ENCODE measurements at regions not wholly inside any gene's neighbourhood (a gene's known extent, or its start where the extent isn't known, plus 50 kb on each side); places are given as distances from the start of the nearest gene placed in this dataset.

GRCh38 chr1:209102531-209102930 is 481.0 kb upstream of the CAMK1G start (continued):
- TF ChIP-seq ZNF350 (tag by site-specific recombination; IDR thresholded peaks at IDR 0.05) = no peak
- TF ChIP-seq ZNF239 (tag by site-specific recombination; IDR thresholded peaks at IDR 0.05) = no peak
- no peak for TF ChIP-seq ZNF433 (tag by site-specific recombination; IDR thresholded peaks at IDR 0.05; ENCODE audit: low read depth)
- no peak for TF ChIP-seq ZSCAN18 (tag by site-specific recombination; IDR thresholded peaks at IDR 0.05)
- TF ChIP-seq ZNF16 (tag by site-specific recombination; IDR thresholded peaks at IDR 0.05; ENCODE audit: low read depth) = no peak

GRCh38 chr1:209103092-209103491 is 480.4 kb upstream of the CAMK1G start:
- no peak overlapping the region for H3K27ac ChIP-seq (ENCODE audit: extremely low read depth, low read depth, low read length)
- H3K4me1 ChIP-seq (ENCODE audit: control insufficient read depth, insufficient read depth, low read length) = no peaks in the 10 kb centered on the region; the same call in 1 of the 2 replicates
- ChIA-PET POLR2A (no interaction called here), CTCF (interaction anchor here (0.6 kb wide), 1 partner anchor 266 kb away, joined by 3 read pairs; no protein-coding TSS in a partner anchor)
- no peaks in the 10 kb centered on the region for H3K9me3 ChIP-seq (ENCODE audit: control insufficient read depth, insufficient read depth, low read depth, low read length)
- TF ChIP-seq ZNF138 (tag by site-specific recombination; IDR thresholded peaks at IDR 0.05; ENCODE audit: borderline replicate concordance) (no peak), ZNF324 (tag by site-specific recombination; IDR thresholded peaks at IDR 0.05) (no peak), ZBTB21 (tag by site-specific recombination; IDR thresholded peaks at IDR 0.05) (no peak), MZF1 (tag by site-specific recombination; IDR thresholded peaks at IDR 0.05; ENCODE audit: borderline replicate concordance) (no peak), ZNF596 (tag by site-specific recombination; IDR thresholded peaks at IDR 0.05) (no peak), ZNF785 (tag by site-specific recombination; IDR thresholded peaks at IDR 0.05) (no peak), ZNF366 (tag by site-specific recombination; conservative IDR thresholded peaks at IDR 0.05) (no peak), ZBTB26 (tag by site-specific recombination; optimal IDR thresholded peaks at IDR 0.05) (no peak), ZNF558 (tag by site-specific recombination; IDR thresholded peaks at IDR 0.05) (no peak), ZNF510 (tag by site-specific recombination; IDR thresholded peaks at IDR 0.05; ENCODE audit: insufficient replicate concordance) (no peak), SP7 (tag by site-specific recombination; IDR thresholded peaks at IDR 0.05) (no peak), KLF7 (tag by site-specific recombination; IDR thresholded peaks at IDR 0.05; ENCODE audit: borderline replicate concordance) (no peak), ZNF555 (tag by site-specific recombination; conservative IDR thresholded peaks at IDR 0.05) (no peak)
- TF ChIP-seq, protein P1, sequence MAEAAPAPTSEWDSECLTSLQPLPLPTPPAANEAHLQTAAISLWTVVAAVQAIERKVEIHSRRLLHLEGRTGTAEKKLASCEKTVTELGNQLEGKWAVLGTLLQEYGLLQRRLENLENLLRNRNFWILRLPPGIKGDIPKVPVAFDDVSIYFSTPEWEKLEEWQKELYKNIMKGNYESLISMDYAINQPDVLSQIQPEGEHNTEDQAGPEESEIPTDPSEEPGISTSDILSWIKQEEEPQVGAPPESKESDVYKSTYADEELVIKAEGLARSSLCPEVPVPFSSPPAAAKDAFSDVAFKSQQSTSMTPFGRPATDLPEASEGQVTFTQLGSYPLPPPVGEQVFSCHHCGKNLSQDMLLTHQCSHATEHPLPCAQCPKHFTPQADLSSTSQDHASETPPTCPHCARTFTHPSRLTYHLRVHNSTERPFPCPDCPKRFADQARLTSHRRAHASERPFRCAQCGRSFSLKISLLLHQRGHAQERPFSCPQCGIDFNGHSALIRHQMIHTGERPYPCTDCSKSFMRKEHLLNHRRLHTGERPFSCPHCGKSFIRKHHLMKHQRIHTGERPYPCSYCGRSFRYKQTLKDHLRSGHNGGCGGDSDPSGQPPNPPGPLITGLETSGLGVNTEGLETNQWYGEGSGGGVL (tag by site-specific recombination; IDR thresholded peaks at IDR 0.05) = no peak
- TF ChIP-seq, protein P2, sequence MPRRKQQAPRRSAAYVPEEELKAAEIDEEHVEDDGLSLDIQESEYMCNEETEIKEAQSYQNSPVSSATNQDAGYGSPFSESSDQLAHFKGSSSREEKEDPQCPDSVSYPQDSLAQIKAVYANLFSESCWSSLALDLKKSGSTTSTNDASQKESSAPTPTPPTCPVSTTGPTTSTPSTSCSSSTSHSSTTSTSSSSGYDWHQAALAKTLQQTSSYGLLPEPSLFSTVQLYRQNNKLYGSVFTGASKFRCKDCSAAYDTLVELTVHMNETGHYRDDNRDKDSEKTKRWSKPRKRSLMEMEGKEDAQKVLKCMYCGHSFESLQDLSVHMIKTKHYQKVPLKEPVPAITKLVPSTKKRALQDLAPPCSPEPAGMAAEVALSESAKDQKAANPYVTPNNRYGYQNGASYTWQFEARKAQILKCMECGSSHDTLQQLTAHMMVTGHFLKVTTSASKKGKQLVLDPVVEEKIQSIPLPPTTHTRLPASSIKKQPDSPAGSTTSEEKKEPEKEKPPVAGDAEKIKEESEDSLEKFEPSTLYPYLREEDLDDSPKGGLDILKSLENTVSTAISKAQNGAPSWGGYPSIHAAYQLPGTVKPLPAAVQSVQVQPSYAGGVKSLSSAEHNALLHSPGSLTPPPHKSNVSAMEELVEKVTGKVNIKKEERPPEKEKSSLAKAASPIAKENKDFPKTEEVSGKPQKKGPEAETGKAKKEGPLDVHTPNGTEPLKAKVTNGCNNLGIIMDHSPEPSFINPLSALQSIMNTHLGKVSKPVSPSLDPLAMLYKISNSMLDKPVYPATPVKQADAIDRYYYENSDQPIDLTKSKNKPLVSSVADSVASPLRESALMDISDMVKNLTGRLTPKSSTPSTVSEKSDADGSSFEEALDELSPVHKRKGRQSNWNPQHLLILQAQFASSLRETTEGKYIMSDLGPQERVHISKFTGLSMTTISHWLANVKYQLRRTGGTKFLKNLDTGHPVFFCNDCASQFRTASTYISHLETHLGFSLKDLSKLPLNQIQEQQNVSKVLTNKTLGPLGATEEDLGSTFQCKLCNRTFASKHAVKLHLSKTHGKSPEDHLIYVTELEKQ (tag by site-specific recombination; IDR thresholded peaks at IDR 0.05; ENCODE audit: borderline replicate concordance) = no peak
- TF ChIP-seq, protein P3, sequence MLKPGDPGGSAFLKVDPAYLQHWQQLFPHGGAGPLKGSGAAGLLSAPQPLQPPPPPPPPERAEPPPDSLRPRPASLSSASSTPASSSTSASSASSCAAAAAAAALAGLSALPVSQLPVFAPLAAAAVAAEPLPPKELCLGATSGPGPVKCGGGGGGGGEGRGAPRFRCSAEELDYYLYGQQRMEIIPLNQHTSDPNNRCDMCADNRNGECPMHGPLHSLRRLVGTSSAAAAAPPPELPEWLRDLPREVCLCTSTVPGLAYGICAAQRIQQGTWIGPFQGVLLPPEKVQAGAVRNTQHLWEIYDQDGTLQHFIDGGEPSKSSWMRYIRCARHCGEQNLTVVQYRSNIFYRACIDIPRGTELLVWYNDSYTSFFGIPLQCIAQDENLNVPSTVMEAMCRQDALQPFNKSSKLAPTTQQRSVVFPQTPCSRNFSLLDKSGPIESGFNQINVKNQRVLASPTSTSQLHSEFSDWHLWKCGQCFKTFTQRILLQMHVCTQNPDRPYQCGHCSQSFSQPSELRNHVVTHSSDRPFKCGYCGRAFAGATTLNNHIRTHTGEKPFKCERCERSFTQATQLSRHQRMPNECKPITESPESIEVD (tag by site-specific recombination; IDR thresholded peaks at IDR 0.05) = no peak
- TF ChIP-seq, protein P4, sequence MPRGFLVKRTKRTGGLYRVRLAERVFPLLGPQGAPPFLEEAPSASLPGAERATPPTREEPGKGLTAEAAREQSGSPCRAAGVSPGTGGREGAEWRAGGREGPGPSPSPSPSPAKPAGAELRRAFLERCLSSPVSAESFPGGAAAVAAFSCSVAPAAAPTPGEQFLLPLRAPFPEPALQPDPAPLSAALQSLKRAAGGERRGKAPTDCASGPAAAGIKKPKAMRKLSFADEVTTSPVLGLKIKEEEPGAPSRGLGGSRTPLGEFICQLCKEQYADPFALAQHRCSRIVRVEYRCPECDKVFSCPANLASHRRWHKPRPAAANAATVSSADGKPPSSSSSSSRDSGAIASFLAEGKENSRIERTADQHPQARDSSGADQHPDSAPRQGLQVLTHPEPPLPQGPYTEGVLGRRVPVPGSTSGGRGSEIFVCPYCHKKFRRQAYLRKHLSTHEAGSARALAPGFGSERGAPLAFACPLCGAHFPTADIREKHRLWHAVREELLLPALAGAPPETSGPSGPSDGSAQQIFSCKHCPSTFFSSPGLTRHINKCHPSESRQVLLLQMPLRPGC (tag by site-specific recombination; IDR thresholded peaks at IDR 0.05) = no peak
- H3K4me3 ChIP-seq (ENCODE audit: low read depth, low read length) = no peak overlapping the region
- H3K36me3 ChIP-seq (ENCODE audit: control insufficient read depth in 2 of 2, insufficient read depth in 1 of 2, low read length in 2 of 2) = no peaks in the 10 kb centered on the region
